ENCODE measurements at regions not wholly inside any gene's neighbourhood (a gene's known extent, or its start where the extent isn't known, plus 50 kb on each side); places are given as distances from the start of the nearest gene placed in this dataset.
"Not testable (repeated sequence)": the region's sequence is repeated elsewhere in the genome, so short reads cannot be mapped to it uniquely, and the experiment has no call there.

DNA sequence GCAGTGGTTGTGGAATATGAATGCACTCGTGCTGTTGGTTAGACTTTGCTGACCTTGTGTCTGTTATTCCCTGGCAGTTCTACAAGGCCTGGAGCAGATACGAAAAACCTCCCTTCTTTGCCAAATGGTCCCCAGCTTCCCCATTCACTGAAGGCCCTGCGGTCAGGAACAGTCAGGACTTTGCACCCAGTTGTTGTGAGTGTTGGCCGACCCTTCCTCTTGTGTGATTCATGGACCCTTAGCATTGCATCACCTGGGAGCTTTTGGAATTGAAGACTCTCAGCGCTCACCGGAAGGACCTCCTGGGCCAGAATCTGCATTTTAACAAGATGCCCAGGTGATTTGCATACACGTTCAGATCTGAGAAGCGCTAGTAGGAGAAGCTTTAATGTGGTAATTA is 71.6 kb downstream of the ALG1L2 start:
- TF ChIP-seq, protein P1, sequence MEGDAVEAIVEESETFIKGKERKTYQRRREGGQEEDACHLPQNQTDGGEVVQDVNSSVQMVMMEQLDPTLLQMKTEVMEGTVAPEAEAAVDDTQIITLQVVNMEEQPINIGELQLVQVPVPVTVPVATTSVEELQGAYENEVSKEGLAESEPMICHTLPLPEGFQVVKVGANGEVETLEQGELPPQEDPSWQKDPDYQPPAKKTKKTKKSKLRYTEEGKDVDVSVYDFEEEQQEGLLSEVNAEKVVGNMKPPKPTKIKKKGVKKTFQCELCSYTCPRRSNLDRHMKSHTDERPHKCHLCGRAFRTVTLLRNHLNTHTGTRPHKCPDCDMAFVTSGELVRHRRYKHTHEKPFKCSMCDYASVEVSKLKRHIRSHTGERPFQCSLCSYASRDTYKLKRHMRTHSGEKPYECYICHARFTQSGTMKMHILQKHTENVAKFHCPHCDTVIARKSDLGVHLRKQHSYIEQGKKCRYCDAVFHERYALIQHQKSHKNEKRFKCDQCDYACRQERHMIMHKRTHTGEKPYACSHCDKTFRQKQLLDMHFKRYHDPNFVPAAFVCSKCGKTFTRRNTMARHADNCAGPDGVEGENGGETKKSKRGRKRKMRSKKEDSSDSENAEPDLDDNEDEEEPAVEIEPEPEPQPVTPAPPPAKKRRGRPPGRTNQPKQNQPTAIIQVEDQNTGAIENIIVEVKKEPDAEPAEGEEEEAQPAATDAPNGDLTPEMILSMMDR (IDR thresholded peaks at IDR 0.05) = not testable (repeated sequence)
- TF ChIP-seq POLR2A (IDR thresholded peaks at IDR 0.05; ENCODE audit: low read depth); POLR2AphosphoS5 (IDR thresholded peaks at IDR 0.05); EP300 (IDR thresholded peaks at IDR 0.05): not testable (repeated sequence)

Measured in esophagus muscularis mucosa (tissue), 4 donors.